HFF-Myc (cell line): ENCODE measurements at regions not wholly inside any gene's neighbourhood (a gene's known extent, or its start where the extent isn't known, plus 50 kb on each side); places are given as distances from the start of the nearest gene placed in this dataset.

Source experiments
- DNase-seq: peaks from one replicate; pipeline ENCODE4 v3.0.0-alpha.2; 2011; ENCODE audit warnings: low read depth; ENCODE audit errors: extremely low read depth
- H3K4me3 ChIP-seq: replicated peaks from 2 replicates; pipeline ENCODE4 v1.5.1; 2011; ENCODE audit warnings: low read depth, mild to moderate bottlenecking, control low read depth, low read length
- CTCF ChIP-seq: IDR thresholded peaks from 2 replicates; pipeline ENCODE4 v1.5.1; 2012; ENCODE audit warnings: mild to moderate bottlenecking, low read depth, low read length, control low read depth; ENCODE audit errors: missing control alignments

- no peak for TF ChIP-seq CTCF
- no peak overlapping the region for H3K4me3 ChIP-seq
- no peak for DNase-seq
Measured at GRCh38 chr18:44437603-44438002, 243.1 kb upstream of the SETBP1 start.

GRCh38 chr18:44450226-44450625, 230.5 kb upstream of the SETBP1 start:
- H3K4me3 ChIP-seq = no peak overlapping the region
- DNase-seq = no peak
- no peak for TF ChIP-seq CTCF

GRCh38 chr18:44452346-44452745, 228.3 kb upstream of the SETBP1 start:
- TF ChIP-seq CTCF = no peak

GRCh38 chr18:44453505-44453904, 227.2 kb upstream of the SETBP1 start:
- no peak overlapping the region for H3K4me3 ChIP-seq
- no peak for TF ChIP-seq CTCF
- DNase-seq = no peak

More at GRCh38 chr18:44452346-44452745, 228.3 kb upstream of the SETBP1 start:
- DNase-seq = no peak
- H3K4me3 ChIP-seq = no peak overlapping the region

- TF ChIP-seq CTCF = peak; percentile 21
- peak; percentile 31 for DNase-seq
- no peak overlapping the region for H3K4me3 ChIP-seq
Measured at GRCh38 chr18:44458777-44459176, 221.9 kb upstream of the SETBP1 start.

GRCh38 chr18:44464398-44465180, 216.1 kb upstream of the SETBP1 start:
- no peak for DNase-seq
- no peak overlapping the region for H3K4me3 ChIP-seq
- no peak for TF ChIP-seq CTCF
